ENCODE measurements at regions not wholly inside any gene's neighbourhood (a gene's known extent, or its start where the extent isn't known, plus 50 kb on each side); places are given as distances from the start of the nearest gene placed in this dataset.
"Not testable (repeated sequence)": the region's sequence is repeated elsewhere in the genome, so short reads cannot be mapped to it uniquely, and the experiment has no call there.

DNA sequence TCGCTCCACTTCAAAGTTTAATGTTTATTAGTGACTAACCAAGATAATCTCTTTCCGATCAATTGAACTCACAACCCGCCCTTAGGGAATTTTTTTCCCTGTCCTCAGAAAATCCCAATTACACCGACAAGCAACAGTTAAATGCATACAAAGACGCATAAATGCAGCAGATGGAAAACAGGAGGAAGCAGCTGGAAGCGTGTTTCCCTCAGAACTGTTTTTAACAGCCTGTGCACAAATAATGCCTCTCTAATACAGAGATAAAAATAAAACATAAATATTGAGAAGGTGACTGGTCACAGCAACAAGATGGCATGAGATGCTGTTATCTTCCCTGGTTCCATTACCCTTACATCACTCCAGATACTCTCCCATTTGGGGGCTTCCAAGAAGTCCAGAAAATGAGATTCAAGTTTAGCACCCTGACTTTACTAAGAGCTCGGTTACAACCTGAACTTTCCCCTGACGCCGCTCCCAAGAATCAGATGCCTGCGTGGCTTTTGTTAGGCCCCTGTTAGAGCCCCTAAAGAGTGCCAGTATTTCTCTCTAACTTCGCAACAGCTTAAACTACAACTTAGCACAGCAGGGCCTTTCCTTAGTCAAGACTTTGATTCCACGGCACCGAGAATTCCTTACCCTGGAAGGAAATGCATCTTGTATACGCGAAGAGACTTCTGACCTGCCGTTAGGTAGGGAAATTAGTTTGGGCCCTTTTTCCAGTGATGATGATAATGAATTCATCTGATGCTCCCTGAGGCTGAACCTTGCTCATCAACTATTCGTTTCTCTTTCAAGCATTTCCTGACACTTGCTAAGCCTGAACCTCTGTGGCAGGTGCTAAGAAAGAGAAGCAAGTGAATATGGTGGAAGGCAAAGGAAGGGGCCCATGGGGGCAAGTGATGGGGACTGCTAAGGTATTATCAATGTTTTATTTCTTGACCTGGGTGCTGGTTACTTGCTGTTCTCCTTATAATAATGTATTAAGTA, 137.7 kb upstream of the SMYD2 start:
- no peak for DNase-seq

DNA sequence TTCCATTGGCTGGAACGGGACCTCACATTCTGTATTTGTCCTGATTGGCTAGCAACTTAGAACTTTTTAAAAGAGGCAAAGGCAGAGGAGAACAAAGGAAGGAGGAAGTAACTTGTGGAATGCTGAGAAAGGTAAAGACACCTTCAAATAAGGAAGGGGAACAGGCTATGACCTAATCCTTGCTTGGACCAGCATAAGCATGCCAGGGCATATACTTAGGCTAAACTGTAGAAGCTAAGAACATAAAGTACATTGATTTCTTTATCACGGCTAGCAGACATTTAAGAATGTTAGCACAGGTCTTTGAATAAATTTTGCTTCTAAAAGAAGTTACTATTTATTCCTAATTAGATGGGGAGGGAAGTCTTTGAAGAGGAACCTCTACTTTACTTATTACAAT, 136.4 kb upstream of the SMYD2 start:
- DNase-seq = not testable (repeated sequence)

GRCh38 chr1:214146523-214146922, 134.4 kb upstream of the SMYD2 start:
- no peak for DNase-seq

DNA sequence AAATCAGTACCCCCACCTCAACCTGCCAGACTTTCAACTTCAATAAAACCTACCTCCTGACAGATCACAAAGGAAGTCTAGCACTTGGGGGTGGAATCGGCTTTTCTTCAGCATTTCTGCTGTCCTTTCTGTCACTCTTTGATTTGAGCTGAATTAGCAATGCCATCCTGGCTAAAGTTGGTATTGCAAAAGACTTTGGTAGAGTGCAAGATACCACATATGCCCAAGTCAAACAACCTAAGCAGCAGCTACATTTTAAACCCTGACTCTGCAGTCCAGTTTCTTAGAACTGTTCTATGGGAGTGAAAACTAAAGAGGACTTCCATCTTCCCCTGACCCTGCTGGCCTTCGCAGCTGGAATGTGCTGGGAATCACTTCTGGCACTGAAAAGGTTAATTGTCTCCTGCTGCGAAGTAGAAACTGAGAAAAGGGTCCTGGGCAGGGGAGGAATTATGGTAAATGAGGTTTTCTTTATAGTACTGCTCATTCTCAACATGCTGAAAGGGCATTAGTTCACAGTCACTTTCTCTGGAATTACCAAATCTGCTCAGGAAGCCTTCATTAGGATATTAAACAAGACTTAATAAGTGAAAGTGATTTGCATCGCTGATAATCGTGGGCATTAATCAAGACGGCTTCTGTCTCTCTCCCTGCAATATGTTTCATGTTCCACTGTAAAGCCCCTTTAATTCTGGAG, 126.2 kb upstream of the SMYD2 start:
- no peak for DNase-seq

DNA sequence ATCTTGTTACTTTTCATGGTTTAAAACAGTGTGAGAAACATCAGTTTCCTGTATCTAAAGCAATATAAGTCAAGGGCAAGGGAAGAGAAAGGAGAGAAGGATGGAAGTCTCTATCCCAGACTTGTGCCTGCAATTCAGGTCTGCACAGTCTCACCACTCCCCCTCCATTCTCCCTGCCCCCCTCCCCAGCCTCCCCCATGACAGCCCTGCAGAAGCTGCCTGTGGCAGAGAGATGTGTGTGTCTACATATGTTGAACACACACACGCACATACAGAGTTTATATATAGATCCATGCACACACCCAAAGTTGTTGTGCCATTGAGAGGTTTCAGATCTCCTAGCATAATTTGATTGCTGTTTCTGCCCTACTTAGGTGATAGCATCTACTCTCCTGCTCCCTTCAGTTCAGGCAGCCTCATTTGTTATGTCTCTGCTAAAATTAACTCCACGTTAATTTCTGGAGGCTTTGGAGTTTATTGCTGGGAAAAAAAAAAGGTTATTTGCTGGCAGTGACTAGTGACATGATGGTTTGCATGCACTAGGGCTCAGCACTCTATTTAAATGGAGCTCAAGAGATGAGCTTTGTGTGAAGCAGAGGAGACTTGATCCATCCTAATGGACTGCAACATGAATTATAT, 124.9 kb upstream of the SMYD2 start:
- DNase-seq = no peak

DNA sequence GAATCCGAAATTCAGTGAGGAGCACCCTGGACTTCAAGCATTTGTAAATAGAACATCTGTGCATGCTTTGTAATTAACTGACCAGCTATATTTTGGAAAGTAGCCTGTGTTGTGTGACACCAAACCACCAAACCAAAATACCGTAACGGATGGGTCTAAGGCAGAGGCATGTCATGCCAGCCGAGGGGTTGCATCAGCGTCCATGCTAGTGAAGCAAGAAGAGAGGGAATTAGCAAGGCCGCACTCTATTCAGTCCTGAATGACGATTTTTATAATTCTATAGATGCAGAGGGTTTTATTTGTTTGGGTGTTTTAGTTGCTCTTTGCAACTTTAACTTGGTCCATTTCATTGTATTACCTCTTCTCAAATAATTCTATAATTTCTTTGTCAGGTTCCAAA, 116.8 kb upstream of the SMYD2 start:
- DNase-seq = no peak

- DNase-seq = no peak
Observed at GRCh38 chr1:214165850-214166374, 115.0 kb upstream of the SMYD2 start.

GRCh38 chr1:214174508-214175199, 106.3 kb upstream of the SMYD2 start:
- DNase-seq = no peak

DNA sequence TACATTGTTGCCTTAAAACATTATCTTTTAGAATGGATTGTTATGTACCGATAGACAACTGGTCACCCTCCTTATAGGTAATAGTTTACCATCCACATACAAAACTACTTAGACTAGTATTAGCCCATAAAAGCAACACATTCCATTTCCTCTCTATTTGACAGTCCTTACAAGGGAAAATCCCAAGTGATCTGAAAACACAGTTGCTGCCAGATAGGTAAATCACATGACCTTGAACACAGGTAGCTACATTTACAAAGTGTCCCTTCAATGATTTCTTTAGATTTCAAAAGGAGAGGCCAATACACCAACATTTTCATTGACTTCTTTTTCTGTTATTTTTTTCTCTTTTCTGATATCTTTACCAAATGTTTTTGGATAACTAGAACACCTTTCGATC, 102.9 kb upstream of the SMYD2 start:
- no peak for DNase-seq

DNA sequence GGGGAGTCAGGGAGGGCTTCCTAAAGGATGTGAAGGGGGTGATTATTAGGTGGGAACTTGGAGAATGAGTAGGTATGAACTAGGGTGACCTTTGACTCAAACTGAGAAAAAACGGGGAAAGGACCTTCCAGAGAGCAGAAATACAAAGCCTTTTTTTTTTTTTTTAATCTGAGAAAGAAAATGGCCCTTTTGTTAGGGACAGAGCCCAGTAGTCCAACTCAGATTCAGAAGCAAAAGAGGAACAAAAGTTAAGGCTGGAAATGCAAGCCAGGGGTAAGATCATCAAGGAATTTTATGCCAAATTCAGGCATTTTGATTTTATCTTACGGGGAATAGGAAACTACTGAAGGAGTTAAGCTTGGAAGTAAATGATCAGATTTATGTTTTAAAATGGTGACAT, 96.0 kb upstream of the SMYD2 start:
- no peak for DNase-seq

GRCh38 chr1:214186103-214186824, 94.7 kb upstream of the SMYD2 start:
- DNase-seq = no peak

GRCh38 chr1:214187121-214187900, 93.6 kb upstream of the SMYD2 start:
- peak; percentile 33 for DNase-seq

DNA sequence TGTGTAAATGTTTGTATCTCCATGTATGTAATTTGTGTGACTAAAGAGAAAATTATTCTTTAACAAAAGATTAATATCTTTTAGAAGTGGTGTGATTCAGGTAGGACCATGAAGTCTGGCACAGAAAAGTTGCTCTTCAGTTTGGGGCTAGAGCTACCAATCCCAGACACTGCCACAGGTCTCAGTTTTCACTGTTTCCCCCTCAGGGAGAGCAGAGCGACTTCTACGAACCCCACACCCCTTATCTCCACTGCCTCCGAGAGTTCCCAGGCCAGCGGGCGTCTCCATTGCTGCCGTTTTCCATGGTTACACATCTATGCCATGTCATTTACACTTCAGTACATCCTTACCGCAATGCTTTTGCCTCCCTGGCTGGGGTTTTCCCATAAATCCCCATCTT, 93.0 kb upstream of the SMYD2 start:
- no peak for DNase-seq

DNA sequence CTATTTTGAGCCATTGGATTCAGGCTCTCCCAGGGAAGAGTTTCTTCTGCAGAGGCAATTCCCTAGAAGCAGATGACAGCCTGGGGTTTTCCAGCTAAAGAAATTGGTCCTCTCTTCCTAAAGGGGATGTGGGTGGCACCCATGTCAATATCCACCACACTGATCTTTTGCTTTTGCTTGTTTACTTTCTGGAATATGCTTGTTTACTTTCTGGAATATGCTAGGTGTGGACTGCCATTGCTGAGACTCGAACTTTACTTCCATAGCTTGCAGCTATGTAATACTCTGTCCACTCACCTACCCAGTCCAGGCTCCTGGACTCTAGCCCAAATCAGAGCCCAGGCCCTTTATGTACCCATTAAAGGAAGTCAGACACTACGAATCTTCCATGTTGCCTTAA, 92.1 kb upstream of the SMYD2 start:
- DNase-seq = no peak

- no peak for DNase-seq
Observed at GRCh38 chr1:214192825-214193643, 87.9 kb upstream of the SMYD2 start.

- DNase-seq = no peak
Observed at GRCh38 chr1:214193691-214194090, 87.3 kb upstream of the SMYD2 start.

GRCh38 chr1:214198571-214198970, 82.4 kb upstream of the SMYD2 start:
- DNase-seq = peak; percentile 26

- no peak for DNase-seq
Observed at GRCh38 chr1:214199585-214199984, 81.4 kb upstream of the SMYD2 start.

DNA sequence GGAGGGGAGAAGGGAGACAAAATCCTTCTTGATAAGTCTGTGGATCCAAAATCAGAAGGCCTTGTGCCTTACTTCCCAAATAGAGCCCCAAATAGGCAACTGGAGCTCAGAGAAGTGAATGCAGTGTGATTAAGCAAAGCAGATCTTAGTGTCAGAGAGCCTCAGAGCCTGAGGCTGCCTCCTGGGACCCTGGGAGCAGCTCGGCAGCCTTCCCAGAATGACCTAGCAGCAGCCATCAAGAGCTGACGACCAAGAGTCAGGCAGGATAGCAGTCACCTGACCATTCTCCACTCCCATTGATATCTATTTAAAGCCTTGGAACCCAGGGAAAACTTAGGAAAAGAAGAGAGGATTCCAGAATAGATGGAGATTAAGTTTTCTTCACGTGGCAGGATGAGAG, 78.0 kb upstream of the SMYD2 start:
- no peak for DNase-seq

DNA sequence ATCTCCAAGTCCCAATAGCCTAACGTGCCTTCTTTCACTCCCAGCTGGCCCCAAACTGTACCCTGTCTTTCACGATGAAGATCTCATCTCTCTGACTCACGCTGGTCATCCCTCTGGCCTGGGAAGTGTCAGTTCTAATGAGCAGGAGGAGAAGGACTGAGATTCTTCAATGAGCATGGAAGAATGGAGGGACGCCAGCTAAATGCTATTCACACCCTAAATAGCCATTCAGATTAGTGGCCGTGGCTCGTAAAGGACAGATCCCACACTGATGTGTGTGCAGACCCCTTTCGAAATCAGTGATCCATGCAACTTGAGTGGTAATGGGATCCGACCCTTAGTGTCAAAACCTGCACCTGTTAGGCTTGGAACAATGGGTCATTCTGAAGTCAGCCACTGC, 75.9 kb upstream of the SMYD2 start:
- no peak for DNase-seq

Data from midbrain (tissue), 1 donor.